Smooth muscle cell (in vitro differentiated cells): ENCODE measurements at regions not wholly inside any gene's neighbourhood (a gene's known extent, or its start where the extent isn't known, plus 50 kb on each side); places are given as distances from the start of the nearest gene placed in this dataset.

Experiments used
- DNase-seq: peaks from one replicate; lab custom pipeline; 2025; ENCODE audit not compliant: unreplicated experiment; lab: John Stamatoyannopoulos, UW
- H2AFZ ChIP-seq: fragments of 200-600 bp; sonication (generic); 2 replicates; pipeline ENCODE4 v1.6.0; 2016; ENCODE audit warnings: antibody characterized with exemption, low read depth, mild to moderate bottlenecking
- H3F3A ChIP-seq: fragments of 200-600 bp; sonication (generic); 2 replicates; pipeline ENCODE4 v1.6.0; 2017; ENCODE audit warnings: antibody characterized with exemption, low read depth
- H3K27ac ChIP-seq: fragments of 200-600 bp; sonication (generic); 2 replicates; pipeline ENCODE4 v1.5.1; 2016; ENCODE audit warnings: low read depth, mild to moderate bottlenecking
- H3K27me3 ChIP-seq: fragments of 200-600 bp; sonication (generic); 2 replicates; pipeline ENCODE4 v1.6.1; 2016; ENCODE audit warnings: low read depth, mild to moderate bottlenecking
- H3K36me3 ChIP-seq: fragments of 200-600 bp; sonication (generic); 2 replicates; pipeline ENCODE4 v1.5.1; 2016; ENCODE audit warnings: low read depth
- H3K4me1 ChIP-seq: fragments of 200-600 bp; sonication (generic); 2 replicates; pipeline ENCODE4 v1.5.1; 2016; ENCODE audit warnings: low read depth
- H3K4me2 ChIP-seq: fragments of 200-600 bp; sonication (generic); 2 replicates; pipeline ENCODE4 v1.6.0; 2016; ENCODE audit warnings: mild to moderate bottlenecking
- H3K4me3 ChIP-seq: fragments of 200-600 bp; sonication (generic); 2 replicates; pipeline ENCODE4 v1.5.1; 2016; ENCODE audit warnings: mild to moderate bottlenecking
- H3K79me2 ChIP-seq: fragments of 200-600 bp; sonication (generic); 2 replicates; pipeline ENCODE4 v1.6.0; 2016; ENCODE audit warnings: low read depth, mild to moderate bottlenecking
- H3K9ac ChIP-seq: fragments of 200-600 bp; sonication (generic); 2 replicates; pipeline ENCODE4 v1.6.0; 2016; ENCODE audit warnings: low read depth
- H3K9me3 ChIP-seq: fragments of 200-600 bp; sonication (generic); replicated peaks from 2 replicates; pipeline ENCODE4 v1.5.1; 2016; ENCODE audit warnings: low read depth
- H4K20me1 ChIP-seq: fragments of 200-600 bp; sonication (generic); 2 replicates; pipeline ENCODE4 v1.6.0; 2016; ENCODE audit warnings: low read depth
- WGBS: methylation state at CpG from one replicate; pipeline ENCODE4 v1.1.7; 2016; ENCODE audit warnings: low lambda C conversion rate; 5-methylcytosine and 5-hydroxymethylcytosine counted together
- TF ChIP-seq, protein P1 (sequence below): fragments of 200-600 bp; sonication (generic); IDR thresholded peaks from 2 replicates; pipeline ENCODE4 v1.5.1; 2017; ENCODE audit warnings: borderline replicate concordance, mild to moderate bottlenecking, antibody characterized with exemption; ENCODE audit not compliant: insufficient read depth, poor library complexity, severe bottlenecking

DNA sequence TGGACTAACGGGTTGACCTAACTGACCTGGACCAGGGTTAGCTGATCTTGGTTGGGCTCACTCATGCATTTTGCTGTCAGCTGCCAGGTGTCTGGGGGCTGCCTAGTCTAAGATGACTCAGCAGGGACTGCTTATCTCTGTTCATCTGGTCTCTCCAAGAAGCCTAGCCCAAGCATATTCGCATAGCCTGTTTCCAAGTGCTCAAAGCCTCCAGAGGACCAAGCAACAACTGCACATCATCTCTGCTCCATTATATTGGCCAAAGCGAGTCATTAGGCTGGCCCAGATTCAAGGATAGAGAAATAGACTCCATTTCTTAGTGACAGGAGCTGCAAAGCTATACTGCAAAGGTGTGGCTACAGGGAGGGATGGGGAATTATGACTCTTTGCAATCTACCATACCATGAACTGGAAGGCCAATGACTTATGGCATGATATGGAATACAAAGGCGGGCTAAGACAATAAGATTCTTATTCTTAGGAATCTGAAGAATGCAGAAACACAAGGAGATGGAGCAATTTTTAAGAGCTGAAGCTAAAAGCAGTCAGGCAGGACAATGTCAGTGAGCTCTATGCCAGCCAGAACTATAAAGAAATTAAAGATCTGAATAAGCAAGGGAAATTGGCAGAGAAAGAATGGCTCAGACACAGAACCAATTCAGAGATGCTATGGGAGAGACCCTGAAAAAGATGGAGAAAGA lies 194.6 kb upstream of the FSCB start:
- Histone ChIP-seq H3K4me2 (no peak overlapping the region), H2AFZ (no peak overlapping the region), H3K4me3 (no peak overlapping the region), H3K27me3 (no peaks in the 10 kb centered on the region), H3K36me3 (no peaks in the 10 kb centered on the region), H3K9ac (no peak overlapping the region), H3K9me3 (no peaks in the 10 kb centered on the region), H3K79me2 (no peaks in the 10 kb centered on the region), H3F3A (no peaks in the 10 kb centered on the region), H3K4me1 (no peaks in the 10 kb centered on the region), H3K27ac (no peak overlapping the region), H4K20me1 (no peaks in the 10 kb centered on the region)
- TF ChIP-seq, protein P1, sequence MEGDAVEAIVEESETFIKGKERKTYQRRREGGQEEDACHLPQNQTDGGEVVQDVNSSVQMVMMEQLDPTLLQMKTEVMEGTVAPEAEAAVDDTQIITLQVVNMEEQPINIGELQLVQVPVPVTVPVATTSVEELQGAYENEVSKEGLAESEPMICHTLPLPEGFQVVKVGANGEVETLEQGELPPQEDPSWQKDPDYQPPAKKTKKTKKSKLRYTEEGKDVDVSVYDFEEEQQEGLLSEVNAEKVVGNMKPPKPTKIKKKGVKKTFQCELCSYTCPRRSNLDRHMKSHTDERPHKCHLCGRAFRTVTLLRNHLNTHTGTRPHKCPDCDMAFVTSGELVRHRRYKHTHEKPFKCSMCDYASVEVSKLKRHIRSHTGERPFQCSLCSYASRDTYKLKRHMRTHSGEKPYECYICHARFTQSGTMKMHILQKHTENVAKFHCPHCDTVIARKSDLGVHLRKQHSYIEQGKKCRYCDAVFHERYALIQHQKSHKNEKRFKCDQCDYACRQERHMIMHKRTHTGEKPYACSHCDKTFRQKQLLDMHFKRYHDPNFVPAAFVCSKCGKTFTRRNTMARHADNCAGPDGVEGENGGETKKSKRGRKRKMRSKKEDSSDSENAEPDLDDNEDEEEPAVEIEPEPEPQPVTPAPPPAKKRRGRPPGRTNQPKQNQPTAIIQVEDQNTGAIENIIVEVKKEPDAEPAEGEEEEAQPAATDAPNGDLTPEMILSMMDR = no peak
- no peak for DNase-seq
- WGBS = 75% methylated on average over 4 of the region's 4 CpGs

- Histone ChIP-seq H3K4me2 (peak overlapping the region; percentile 40), H3K36me3 (no peaks in the 10 kb centered on the region), H4K20me1 (no peaks in the 10 kb centered on the region), H3F3A (no peaks in the 10 kb centered on the region), H3K9ac (no peak overlapping the region), H3K4me1 (no peaks in the 10 kb centered on the region), H3K9me3 (no peaks in the 10 kb centered on the region), H3K4me3 (no peak overlapping the region), H3K27ac (no peak overlapping the region), H3K79me2 (no peaks in the 10 kb centered on the region), H3K27me3 (no peaks in the 10 kb centered on the region), H2AFZ (no peak overlapping the region)
- TF ChIP-seq, protein P1 = no peak
- 100% methylated on average over 1 of the region's 1 CpG for WGBS
- no peak for DNase-seq
These were observed 193.6 kb upstream of the FSCB start for GRCh38 chr14:44700694-44701093.

- no peak overlapping the region for H3K27ac ChIP-seq
- TF ChIP-seq, protein P1 = no peak
- no peak for DNase-seq
These were observed 193.1 kb upstream of the FSCB start for GRCh38 chr14:44700184-44700583.

GRCh38 chr14:44699391-44699790 lies 192.3 kb upstream of the FSCB start:
- Histone ChIP-seq H3K79me2 (no peaks in the 10 kb centered on the region), H3K9ac (no peak overlapping the region), H3K9me3 (no peaks in the 10 kb centered on the region), H4K20me1 (no peaks in the 10 kb centered on the region), H3K4me3 (no peak overlapping the region), H3K4me2 (no peak overlapping the region), H3K27me3 (no peaks in the 10 kb centered on the region), H3K27ac (no peak overlapping the region), H3K4me1 (no peaks in the 10 kb centered on the region), H3F3A (no peaks in the 10 kb centered on the region), H2AFZ (no peak overlapping the region), H3K36me3 (no peaks in the 10 kb centered on the region)
- WGBS = 48% methylated on average over 2 of the region's 2 CpGs
- TF ChIP-seq, protein P1 = no peak
- no peak for DNase-seq

More at GRCh38 chr14:44700184-44700583, 193.1 kb upstream of the FSCB start:
- H3K79me2 ChIP-seq = no peaks in the 10 kb centered on the region
- 74% methylated on average over 2 of the region's 2 CpGs for WGBS
- H3K4me2 ChIP-seq = peak overlapping the region; percentile 40
- H3K9ac ChIP-seq = no peak overlapping the region
- H3K9me3 ChIP-seq = no peaks in the 10 kb centered on the region
- H2AFZ ChIP-seq = no peak overlapping the region
- H3K4me3 ChIP-seq = no peak overlapping the region
- no peaks in the 10 kb centered on the region for H3K4me1 ChIP-seq
- H4K20me1 ChIP-seq = no peaks in the 10 kb centered on the region
- no peaks in the 10 kb centered on the region for H3K36me3 ChIP-seq
- no peaks in the 10 kb centered on the region for H3K27me3 ChIP-seq
- no peaks in the 10 kb centered on the region for H3F3A ChIP-seq
